GM23338 (cell line): ENCODE measurements at regions not wholly inside any gene's neighbourhood (a gene's known extent, or its start where the extent isn't known, plus 50 kb on each side); places are given as distances from the start of the nearest gene placed in this dataset.

Experiments used
- ATAC-seq: fragments of 200-7000 bp; cut with Tn5 transposase; 3 replicates; pipeline ENCODE4 v1.9.1; 2020
- DNase-seq: peaks from one replicate; pipeline ENCODE4 v3.0.0-alpha.2; 2015; ENCODE audit warnings: low spot score
- H2AFZ ChIP-seq: fragments of 200-600 bp; sonication (generic); 2 replicates; pipeline ENCODE4 v1.8.0; 2016; ENCODE audit warnings: antibody characterized with exemption, mild to moderate bottlenecking, moderate library complexity
- H3F3A ChIP-seq: fragments of 200-600 bp; sonication (generic); replicated peaks from 2 replicates; pipeline ENCODE4 v1.8.0; 2017; ENCODE audit warnings: antibody characterized with exemption, mixed run types, low read depth
- H3K27ac ChIP-seq: fragments of 200-600 bp; sonication (generic); 2 replicates; pipeline ENCODE4 v1.6.1; 2016; ENCODE audit warnings: low read depth
- H3K27me3 ChIP-seq: fragments of 200-600 bp; sonication (generic); 2 replicates; pipeline ENCODE4 v1.8.0; 2016; ENCODE audit warnings: mild to moderate bottlenecking, mixed run types, moderate library complexity; ENCODE audit not compliant: insufficient read depth
- H3K36me3 ChIP-seq: fragments of 200-600 bp; sonication (generic); 2 replicates; pipeline ENCODE4 v1.8.0; 2016; ENCODE audit warnings: mild to moderate bottlenecking; ENCODE audit not compliant: insufficient read depth
- H3K4me1 ChIP-seq: fragments of 200-600 bp; sonication (generic); 2 replicates; pipeline ENCODE4 v1.8.0; 2016; ENCODE audit warnings: mild to moderate bottlenecking, moderate library complexity; ENCODE audit not compliant: insufficient read depth
- H3K4me2 ChIP-seq: fragments of 200-600 bp; sonication (generic); 2 replicates; pipeline ENCODE4 v1.7.1; 2017; ENCODE audit warnings: mixed run types
- H3K4me3 ChIP-seq: fragments of 200-600 bp; sonication (generic); 2 replicates; pipeline ENCODE4 v1.6.1; 2016; ENCODE audit warnings: mixed run types
- H3K79me2 ChIP-seq: fragments of 200-600 bp; sonication (generic); replicated peaks from 2 replicates; pipeline ENCODE4 v1.8.0; 2017; ENCODE audit warnings: mild to moderate bottlenecking; ENCODE audit not compliant: insufficient read depth
- H3K9me2 ChIP-seq: fragments of 200-600 bp; sonication (generic); 2 replicates; pipeline ENCODE4 v1.8.0; 2017; ENCODE audit not compliant: insufficient read depth
- H4K20me1 ChIP-seq: fragments of 200-600 bp; sonication (generic); replicated peaks from 2 replicates; pipeline ENCODE4 v1.8.0; 2017; ENCODE audit warnings: mild to moderate bottlenecking; ENCODE audit not compliant: insufficient read depth
- H3K27ac Mint-ChIP-seq: 2 replicates; pipeline ENCODE4 v1.8.0; 2020; ENCODE audit warnings: inconsistent platforms, mild to moderate bottlenecking, moderate library complexity, mixed read lengths
- H3K27me3 Mint-ChIP-seq: 3 replicates; pipeline ENCODE4 v1.8.0; 2022; ENCODE audit warnings: low read depth, mild to moderate bottlenecking, moderate library complexity, mixed read lengths, inconsistent platforms; ENCODE audit not compliant: insufficient read depth, poor library complexity
- H3K36me3 Mint-ChIP-seq: 3 replicates; pipeline ENCODE4 v1.8.0; 2021; ENCODE audit warnings: low read depth, mild to moderate bottlenecking, inconsistent platforms, moderate library complexity, mixed read lengths
- H3K4me1 Mint-ChIP-seq: 3 replicates; pipeline ENCODE4 v1.8.0; 2020; ENCODE audit warnings: mild to moderate bottlenecking, inconsistent platforms, mixed read lengths
- H3K4me3 Mint-ChIP-seq: 3 replicates; pipeline ENCODE4 v1.8.0; 2021; ENCODE audit warnings: moderate library complexity, mild to moderate bottlenecking, inconsistent platforms, mixed read lengths
- H3K9me3 Mint-ChIP-seq: 3 replicates; pipeline ENCODE4 v1.8.0; 2020; ENCODE audit warnings: moderate library complexity, mild to moderate bottlenecking, inconsistent platforms, mixed read lengths
- EZH2phosphoT487 ChIP-seq: fragments of 200-600 bp; sonication (generic); IDR thresholded peaks from one replicate; pipeline ENCODE4 v1.8.1; 2018; ENCODE audit warnings: antibody characterized with exemption; ENCODE audit not compliant: unreplicated experiment
- POLR2AphosphoS5 ChIP-seq: IDR thresholded peaks from 2 replicates; pipeline ENCODE4 v1.6.1; 2016; ENCODE audit warnings: antibody characterized with exemption, low read depth
- STAT1 ChIP-seq: IDR thresholded peaks from one replicate; pipeline ENCODE4 v1.6.1; 2016; ENCODE audit warnings: antibody characterized with exemption; ENCODE audit not compliant: unreplicated experiment
- TF ChIP-seq, protein P1 (sequence below): fragments of 250-450 bp; sonication (Bioruptor Pico); IDR thresholded peaks from 2 replicates; pipeline ENCODE4 v1.5.0; 2020; ENCODE audit warnings: mild to moderate bottlenecking, moderate library complexity
- TF ChIP-seq, protein P2 (sequence below): IDR thresholded peaks from 2 replicates; pipeline ENCODE4 v1.6.1; 2016; ENCODE audit warnings: antibody characterized with exemption

DNA sequence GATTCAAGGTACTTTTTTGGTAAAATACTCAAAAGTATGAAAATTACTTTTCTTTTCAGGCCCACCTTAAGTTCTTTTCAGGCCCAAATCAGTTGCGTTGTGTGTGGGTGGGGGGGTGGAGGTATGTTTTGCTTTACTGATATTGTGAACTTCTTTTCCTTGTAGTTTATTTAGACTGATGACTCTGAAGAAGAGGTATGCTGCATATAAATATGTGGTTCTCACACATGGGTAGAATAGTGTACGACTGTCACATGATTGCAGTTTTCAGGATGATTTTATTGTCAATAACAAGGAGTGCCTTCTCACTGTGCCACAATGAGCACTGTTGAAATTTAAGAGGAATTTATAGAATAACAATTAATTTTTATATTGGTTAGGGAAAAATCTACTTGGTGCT lies 166.6 kb upstream of the ATP2B1 start (continued):
- TF ChIP-seq, protein P1, sequence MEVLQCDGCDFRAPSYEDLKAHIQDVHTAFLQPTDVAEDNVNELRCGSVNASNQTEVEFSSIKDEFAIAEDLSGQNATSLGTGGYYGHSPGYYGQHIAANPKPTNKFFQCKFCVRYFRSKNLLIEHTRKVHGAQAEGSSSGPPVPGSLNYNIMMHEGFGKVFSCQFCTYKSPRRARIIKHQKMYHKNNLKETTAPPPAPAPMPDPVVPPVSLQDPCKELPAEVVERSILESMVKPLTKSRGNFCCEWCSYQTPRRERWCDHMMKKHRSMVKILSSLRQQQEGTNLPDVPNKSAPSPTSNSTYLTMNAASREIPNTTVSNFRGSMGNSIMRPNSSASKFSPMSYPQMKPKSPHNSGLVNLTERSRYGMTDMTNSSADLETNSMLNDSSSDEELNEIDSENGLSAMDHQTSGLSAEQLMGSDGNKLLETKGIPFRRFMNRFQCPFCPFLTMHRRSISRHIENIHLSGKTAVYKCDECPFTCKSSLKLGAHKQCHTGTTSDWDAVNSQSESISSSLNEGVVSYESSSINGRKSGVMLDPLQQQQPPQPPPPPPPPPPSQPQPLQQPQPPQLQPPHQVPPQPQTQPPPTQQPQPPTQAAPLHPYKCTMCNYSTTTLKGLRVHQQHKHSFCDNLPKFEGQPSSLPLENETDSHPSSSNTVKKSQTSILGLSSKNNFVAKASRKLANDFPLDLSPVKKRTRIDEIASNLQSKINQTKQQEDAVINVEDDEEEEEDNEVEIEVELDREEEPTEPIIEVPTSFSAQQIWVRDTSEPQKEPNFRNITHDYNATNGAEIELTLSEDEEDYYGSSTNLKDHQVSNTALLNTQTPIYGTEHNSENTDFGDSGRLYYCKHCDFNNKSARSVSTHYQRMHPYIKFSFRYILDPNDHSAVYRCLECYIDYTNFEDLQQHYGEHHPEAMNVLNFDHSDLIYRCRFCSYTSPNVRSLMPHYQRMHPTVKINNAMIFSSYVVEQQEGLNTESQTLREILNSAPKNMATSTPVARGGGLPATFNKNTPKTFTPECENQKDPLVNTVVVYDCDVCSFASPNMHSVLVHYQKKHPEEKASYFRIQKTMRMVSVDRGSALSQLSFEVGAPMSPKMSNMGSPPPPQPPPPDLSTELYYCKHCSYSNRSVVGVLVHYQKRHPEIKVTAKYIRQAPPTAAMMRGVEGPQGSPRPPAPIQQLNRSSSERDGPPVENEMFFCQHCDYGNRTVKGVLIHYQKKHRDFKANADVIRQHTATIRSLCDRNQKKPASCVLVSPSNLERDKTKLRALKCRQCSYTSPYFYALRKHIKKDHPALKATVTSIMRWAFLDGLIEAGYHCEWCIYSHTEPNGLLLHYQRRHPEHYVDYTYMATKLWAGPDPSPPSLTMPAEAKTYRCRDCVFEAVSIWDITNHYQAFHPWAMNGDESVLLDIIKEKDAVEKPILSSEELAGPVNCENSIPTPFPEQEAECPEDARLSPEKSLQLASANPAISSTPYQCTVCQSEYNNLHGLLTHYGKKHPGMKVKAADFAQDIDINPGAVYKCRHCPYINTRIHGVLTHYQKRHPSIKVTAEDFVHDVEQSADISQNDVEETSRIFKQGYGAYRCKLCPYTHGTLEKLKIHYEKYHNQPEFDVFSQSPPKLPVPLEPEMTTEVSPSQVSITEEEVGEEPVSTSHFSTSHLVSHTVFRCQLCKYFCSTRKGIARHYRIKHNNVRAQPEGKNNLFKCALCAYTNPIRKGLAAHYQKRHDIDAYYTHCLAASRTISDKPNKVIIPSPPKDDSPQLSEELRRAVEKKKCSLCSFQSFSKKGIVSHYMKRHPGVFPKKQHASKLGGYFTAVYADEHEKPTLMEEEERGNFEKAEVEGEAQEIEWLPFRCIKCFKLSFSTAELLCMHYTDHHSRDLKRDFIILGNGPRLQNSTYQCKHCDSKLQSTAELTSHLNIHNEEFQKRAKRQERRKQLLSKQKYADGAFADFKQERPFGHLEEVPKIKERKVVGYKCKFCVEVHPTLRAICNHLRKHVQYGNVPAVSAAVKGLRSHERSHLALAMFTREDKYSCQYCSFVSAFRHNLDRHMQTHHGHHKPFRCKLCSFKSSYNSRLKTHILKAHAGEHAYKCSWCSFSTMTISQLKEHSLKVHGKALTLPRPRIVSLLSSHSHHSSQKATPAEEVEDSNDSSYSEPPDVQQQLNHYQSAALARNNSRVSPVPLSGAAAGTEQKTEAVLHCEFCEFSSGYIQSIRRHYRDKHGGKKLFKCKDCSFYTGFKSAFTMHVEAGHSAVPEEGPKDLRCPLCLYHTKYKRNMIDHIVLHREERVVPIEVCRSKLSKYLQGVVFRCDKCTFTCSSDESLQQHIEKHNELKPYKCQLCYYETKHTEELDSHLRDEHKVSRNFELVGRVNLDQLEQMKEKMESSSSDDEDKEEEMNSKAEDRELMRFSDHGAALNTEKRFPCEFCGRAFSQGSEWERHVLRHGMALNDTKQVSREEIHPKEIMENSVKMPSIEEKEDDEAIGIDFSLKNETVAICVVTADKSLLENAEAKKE (CRISPR knock-in tag), result no peak
- TF ChIP-seq EZH2phosphoT487, result no peak
- TF ChIP-seq, protein P2, sequence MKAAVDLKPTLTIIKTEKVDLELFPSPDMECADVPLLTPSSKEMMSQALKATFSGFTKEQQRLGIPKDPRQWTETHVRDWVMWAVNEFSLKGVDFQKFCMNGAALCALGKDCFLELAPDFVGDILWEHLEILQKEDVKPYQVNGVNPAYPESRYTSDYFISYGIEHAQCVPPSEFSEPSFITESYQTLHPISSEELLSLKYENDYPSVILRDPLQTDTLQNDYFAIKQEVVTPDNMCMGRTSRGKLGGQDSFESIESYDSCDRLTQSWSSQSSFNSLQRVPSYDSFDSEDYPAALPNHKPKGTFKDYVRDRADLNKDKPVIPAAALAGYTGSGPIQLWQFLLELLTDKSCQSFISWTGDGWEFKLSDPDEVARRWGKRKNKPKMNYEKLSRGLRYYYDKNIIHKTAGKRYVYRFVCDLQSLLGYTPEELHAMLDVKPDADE, result no peak
- no peak for TF ChIP-seq STAT1
- no peak for TF ChIP-seq POLR2AphosphoS5

DNA sequence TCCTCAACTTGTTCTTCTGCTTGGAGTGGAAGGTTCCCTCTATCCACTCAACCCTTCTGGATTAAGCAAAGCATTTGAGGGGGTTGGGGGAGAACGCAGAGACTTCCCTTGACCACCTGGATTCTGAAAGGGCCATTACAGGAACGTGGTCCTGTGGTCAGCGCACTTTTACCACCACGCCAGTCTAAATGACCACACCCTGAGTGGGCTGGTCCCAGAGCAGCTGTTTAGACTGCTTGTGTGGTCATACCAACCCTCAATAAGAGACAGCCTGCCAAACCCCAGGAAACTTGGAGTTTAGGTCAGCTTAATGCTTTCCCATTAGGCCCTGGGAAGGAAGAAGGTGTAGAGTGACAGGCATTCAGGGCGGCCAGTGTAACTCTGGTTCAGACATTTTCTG lies 165.5 kb upstream of the ATP2B1 start:
- Histone ChIP-seq H3F3A (no peaks in the 10 kb centered on the region), H3K36me3 (no peaks in the 10 kb centered on the region), H2AFZ (no peak overlapping the region), H3K4me3 (no peak overlapping the region), H3K4me2 (no peak overlapping the region), H3K9me2 (peaks cover 3% of the 10 kb centered on the region), H3K4me1 (peaks cover 4% of the 10 kb centered on the region; the same call in 1 of the 2 replicates), H3K79me2 (no peaks in the 10 kb centered on the region), H4K20me1 (no peaks in the 10 kb centered on the region), H3K27ac (no peak overlapping the region), H3K27me3 (no peaks in the 10 kb centered on the region)
- ATAC-seq (no peak), DNase-seq (no peak)
- TF ChIP-seq STAT1, result no peak
- Mint-ChIP-seq H3K36me3 (0 out of 3 replicates have a peak, but pooled peaks cover 3% of the 10 kb centered on the region), H3K9me3 (peaks cover 4% of the 10 kb centered on the region; the same call in 1 of the 3 replicates), H3K4me1 (no peaks in the 10 kb centered on the region), H3K27ac (no peak overlapping the region), H3K27me3 (no peaks in the 10 kb centered on the region), H3K4me3 (no peak overlapping the region)
